H1 (cell line): ENCODE measurements at regions not wholly inside any gene's neighbourhood (a gene's known extent, or its start where the extent isn't known, plus 50 kb on each side); places are given as distances from the start of the nearest gene placed in this dataset.

Experiments used
- CTCF ChIA-PET: fragments of 300-600 bp; sonication (Branson Sonifier 250); formaldehyde crosslinking; loops from one replicate; lab custom pipeline; 2021; ENCODE audit not compliant: partially characterized antibody; lab: Charles Lee
- POLR2A ChIA-PET: fragments of 300-600 bp; sonication (Branson Sonifier 250); formaldehyde crosslinking; loops from one replicate; lab custom pipeline; 2021; ENCODE audit warnings: inconsistent platforms; ENCODE audit not compliant: partially characterized antibody; lab: Charles Lee
- DNase-seq, 2 experiments: peaks; one replicate each; pipeline versions ENCODE4 v3.0.0 to v3.0.0-alpha.2; 2010 to 2022; ENCODE audit warnings: low spot score in 2 of 2, low read depth in 1 of 2, mixed read lengths in 1 of 2
- FAIRE-seq: peaks from 2 replicates; lab custom pipeline; 2011; peaks lifted over from hg19 to GRCh38; lab: Jason Lieb, UNC
- H2AFZ ChIP-seq: 2 replicates; pipeline ENCODE4 v1.8.1; 2012; ENCODE audit warnings: low read length, inconsistent platforms
- H2AK5ac ChIP-seq: 2 replicates; pipeline ENCODE4 v1.6.1; 2013; ENCODE audit warnings: low read depth, low read length
- H2BK120ac ChIP-seq: replicated peaks from 2 replicates; pipeline ENCODE3; 2013; ENCODE audit warnings: low read depth, low read length, inconsistent platforms
- H2BK12ac ChIP-seq: 2 replicates; pipeline ENCODE4 v1.6.1; 2013; ENCODE audit warnings: low read depth, low read length
- H2BK15ac ChIP-seq: 2 replicates; pipeline ENCODE4 v1.6.1; 2013; ENCODE audit warnings: low read length
- H2BK20ac ChIP-seq: 2 replicates; pipeline ENCODE4 v1.6.1; 2013; ENCODE audit warnings: low read length
- H2BK5ac ChIP-seq: 2 replicates; pipeline ENCODE4 v1.6.1; 2013; ENCODE audit warnings: low read depth, low read length
- H3K14ac ChIP-seq: 2 replicates; pipeline ENCODE4 v1.6.1; 2013; ENCODE audit warnings: inconsistent platforms; ENCODE audit not compliant: insufficient read length
- H3K18ac ChIP-seq: 2 replicates; pipeline ENCODE4 v1.6.1; 2013; ENCODE audit warnings: low read length; ENCODE audit errors: extremely low read depth
- H3K23ac ChIP-seq: 2 replicates; pipeline ENCODE4 v1.6.1; 2013; ENCODE audit warnings: inconsistent platforms; ENCODE audit not compliant: insufficient read length
- H3K23me2 ChIP-seq: 2 replicates; pipeline ENCODE4 v1.6.1; 2013; ENCODE audit warnings: low read depth, low read length
- H3K27ac ChIP-seq: 2 replicates; pipeline ENCODE4 v1.6.1; 2011; ENCODE audit warnings: low read depth, low read length, inconsistent platforms
- H3K27me3 ChIP-seq, 4 experiments: replicated peaks in 1 of 4; 1 replicate in 1 of 4; 2 replicates in 3 of 4; pipeline versions ENCODE4 v1.6.1 to v1.8.1; 2011 to 2013; ENCODE audit warnings: low read length in 3 of 4, mild to moderate bottlenecking in 3 of 4, inconsistent platforms in 2 of 4, mixed read lengths in 2 of 4, moderate library complexity in 1 of 4; ENCODE audit not compliant: control insufficient read depth in 3 of 4, insufficient read depth in 3 of 4; ENCODE audit errors: extremely low read depth in 1 of 4
- H3K36me3 ChIP-seq, 4 experiments: 2 replicates each; pipeline versions ENCODE4 v1.6.1 to v1.8.1; 2011 to 2013; ENCODE audit warnings: mild to moderate bottlenecking in 4 of 4, low read length in 3 of 4, moderate library complexity in 2 of 4, control low read depth in 1 of 4, inconsistent platforms in 1 of 4; ENCODE audit not compliant: insufficient read depth in 4 of 4, control insufficient read depth in 2 of 4
- H3K4ac ChIP-seq: replicated peaks from 2 replicates; pipeline ENCODE3; 2013; ENCODE audit warnings: low read length, low read depth, mixed read lengths, inconsistent platforms; ENCODE audit not compliant: insufficient read length
- H3K4me1 ChIP-seq, 4 experiments: replicated peaks in 1 of 4; 1 replicate in 1 of 4; 2 replicates in 3 of 4; pipeline versions ENCODE4 v1.6.1 to v1.8.1; 2011 to 2013; ENCODE audit warnings: low read length in 3 of 4, inconsistent platforms in 2 of 4, mixed read lengths in 1 of 4; ENCODE audit not compliant: insufficient read depth in 4 of 4, control insufficient read depth in 3 of 4
- H3K4me2 ChIP-seq, 2 experiments: 2 replicates each; pipeline versions ENCODE4 v1.6.1 to v1.8.1; 2011 to 2013; ENCODE audit warnings: low read depth in 2 of 2, low read length in 2 of 2, control low read depth in 1 of 2, inconsistent platforms in 1 of 2, mild to moderate bottlenecking in 1 of 2; ENCODE audit not compliant: insufficient read depth in 1 of 2
- H3K4me3 ChIP-seq, 4 experiments: fragments of 200-600, 300-600 bp in 1 of 4; sonication (generic), shearing (Covaris generic), sonication (Bioruptor Twin) in 1 of 4; 2 replicates each; pipeline versions ENCODE4 v1.5.1 to v1.8.1; 2011 to 2016; ENCODE audit warnings: low read length in 4 of 4, low read depth in 3 of 4, control low read depth in 2 of 4, inconsistent platforms in 2 of 4, mild to moderate bottlenecking in 2 of 4, mixed read lengths in 1 of 4, moderate library complexity in 1 of 4; ENCODE audit not compliant: insufficient read depth in 2 of 4; ENCODE audit errors: extremely low read depth in 1 of 4
- H3K56ac ChIP-seq: replicated peaks from 2 replicates; pipeline ENCODE3; 2013; ENCODE audit warnings: low read depth, mild to moderate bottlenecking, mixed read lengths, low read length, inconsistent platforms; ENCODE audit not compliant: insufficient read length
- H3K79me1 ChIP-seq: 2 replicates; pipeline ENCODE4 v1.6.1; 2013; ENCODE audit warnings: low read depth, low read length, control low read depth
- H3K79me2 ChIP-seq, 2 experiments: 2 replicates each; pipeline versions ENCODE4 v1.6.1 to v1.8.1; 2012 to 2013; ENCODE audit warnings: low read length in 2 of 2, mild to moderate bottlenecking in 2 of 2, inconsistent platforms in 1 of 2; ENCODE audit not compliant: insufficient read depth in 2 of 2, control insufficient read depth in 1 of 2
- H3K9ac ChIP-seq, 4 experiments: replicated peaks in 1 of 4; 1 replicate in 1 of 4; 2 replicates in 3 of 4; pipeline versions ENCODE4 v1.6.1 to v1.8.1; 2011 to 2013; ENCODE audit warnings: low read depth in 3 of 4, low read length in 3 of 4, control low read depth in 2 of 4, mild to moderate bottlenecking in 2 of 4, moderate library complexity in 2 of 4, inconsistent platforms in 1 of 4; ENCODE audit errors: extremely low read depth in 1 of 4
- H3K9me3 ChIP-seq, 2 experiments: 2 replicates each; pipeline versions ENCODE4 v1.6.1 to v1.8.1; 2012 to 2013; ENCODE audit warnings: mild to moderate bottlenecking in 2 of 2, moderate library complexity in 2 of 2, control low read depth in 1 of 2, inconsistent platforms in 1 of 2, low read depth in 1 of 2, low read length in 1 of 2, mixed read lengths in 1 of 2; ENCODE audit not compliant: insufficient read depth in 2 of 2
- H4K20me1 ChIP-seq, 2 experiments: replicated peaks in 1 of 2; 2 replicates each; pipeline versions ENCODE3 to v1.8.1; 2011 to 2013; ENCODE audit warnings: inconsistent platforms in 2 of 2, low read length in 2 of 2, mild to moderate bottlenecking in 1 of 2; ENCODE audit not compliant: insufficient read depth in 2 of 2, control insufficient read depth in 1 of 2
- H4K5ac ChIP-seq: 2 replicates; pipeline ENCODE4 v1.6.1; 2013; ENCODE audit warnings: low read length, low read depth, mixed read lengths, inconsistent platforms; ENCODE audit not compliant: insufficient read length
- H4K8ac ChIP-seq: 2 replicates; pipeline ENCODE4 v1.8.0; 2013; ENCODE audit warnings: mild to moderate bottlenecking, moderate library complexity, low read length, inconsistent platforms; ENCODE audit not compliant: insufficient read depth; ENCODE audit errors: extremely low read depth
- H4K91ac ChIP-seq: replicated peaks from 2 replicates; pipeline ENCODE3; 2013; ENCODE audit warnings: low read length, mixed read lengths, inconsistent platforms; ENCODE audit not compliant: insufficient read length
- CREB1 ChIP-seq: IDR thresholded peaks from 2 replicates; pipeline ENCODE4 v1.6.1; 2012; ENCODE audit warnings: inconsistent platforms
- CTBP2 ChIP-seq: IDR thresholded peaks from 2 replicates; pipeline ENCODE4 v1.7.0; 2011; ENCODE audit warnings: borderline replicate concordance, mild to moderate bottlenecking, moderate library complexity, mixed read lengths, low read length; ENCODE audit not compliant: insufficient read depth, insufficient read length
- EGR1 ChIP-seq: IDR thresholded peaks from 2 replicates; pipeline ENCODE4 v1.6.1; 2011; ENCODE audit warnings: low read depth, low read length, borderline replicate concordance
- PHF8 ChIP-seq: fragments of 200-600 bp; sonication (generic); conservative IDR thresholded peaks from 2 replicates; pipeline ENCODE4 v1.7.1; 2012; ENCODE audit warnings: low read depth, mild to moderate bottlenecking, inconsistent platforms, low read length, moderate library complexity
- POLR2AphosphoS5 ChIP-seq: IDR thresholded peaks from 2 replicates; pipeline ENCODE4 v1.6.1; 2011; ENCODE audit warnings: low read depth, low read length
- RFX5 ChIP-seq: IDR thresholded peaks from 2 replicates; pipeline ENCODE4 v1.6.1; 2011; ENCODE audit warnings: low read depth, low read length, improper control_type of control experiment, borderline replicate concordance
- SP2 ChIP-seq: IDR thresholded peaks from 2 replicates; pipeline ENCODE4 v1.6.1; 2012; ENCODE audit warnings: mild to moderate bottlenecking, low read length, inconsistent platforms
- TAF1 ChIP-seq: IDR thresholded peaks from 2 replicates; pipeline ENCODE4 v1.6.1; 2011; ENCODE audit warnings: mild to moderate bottlenecking, low read depth, low read length
- WGBS, 2 experiments: shearing (Covaris generic) in 1 of 2; methylation state at CpG; one replicate each; pipeline versions ENCODE4 v1.1.6 to v1.1.7; 2013 to 2015; ENCODE audit warnings: low lambda C conversion rate in 2 of 2, mixed read lengths in 2 of 2, inconsistent platforms in 1 of 2, low coverage in 1 of 2, missing lambda C conversion rate in 1 of 2; ENCODE audit not compliant: insufficient replicate concordance in 2 of 2, insufficient coverage in 1 of 2, insufficient read length in 1 of 2; ENCODE audit errors: extremely low coverage in 1 of 2, missing lambda C conversion rate in 1 of 2; 5-methylcytosine and 5-hydroxymethylcytosine counted together
- TF ChIP-seq, protein P1 (sequence below), 3 experiments: IDR thresholded peaks; 1 replicate in 2 of 3; 2 replicates in 1 of 3; pipeline versions ENCODE4 v1.5.1 to v1.6.1; 2011; ENCODE audit warnings: low read length in 3 of 3, mild to moderate bottlenecking in 3 of 3, inconsistent platforms in 2 of 3, low read depth in 1 of 3, moderate library complexity in 1 of 3; ENCODE audit not compliant: insufficient read depth in 1 of 3; ENCODE audit errors: control extremely low read depth in 1 of 3
- TF ChIP-seq, protein P2 (sequence below): IDR thresholded peaks from 2 replicates; pipeline ENCODE4 v1.6.1; 2011; ENCODE audit warnings: low read depth, mild to moderate bottlenecking, low read length; ENCODE audit not compliant: insufficient read depth
- TF ChIP-seq, protein P3 (sequence below): IDR thresholded peaks from 2 replicates; pipeline ENCODE4 v1.6.1; 2011; ENCODE audit warnings: low read length, improper control_type of control experiment

DNA sequence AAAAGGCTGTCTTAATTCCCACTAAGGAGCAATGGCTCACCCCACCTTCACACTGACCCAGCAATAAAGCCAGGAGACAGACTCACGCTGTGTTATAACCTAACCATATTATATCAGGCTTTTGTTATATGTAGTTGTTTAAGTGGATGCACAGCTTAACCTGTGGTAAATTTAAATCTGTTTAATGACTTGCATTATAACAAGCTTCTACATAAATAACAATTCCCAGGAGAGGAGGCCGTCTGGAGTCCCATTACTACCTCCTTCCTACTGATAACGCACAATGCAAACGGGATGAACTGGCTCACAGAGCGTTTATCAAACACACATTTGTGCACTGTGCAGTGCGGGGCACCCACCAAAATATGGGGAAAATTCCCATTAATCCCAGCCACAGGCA, 102.1 kb upstream of the MGMT start:
- Histone ChIP-seq H3K14ac (no peak overlapping the region), H3K4me3 (no peak overlapping the region), H3K27ac (no peak overlapping the region), H3K23ac (no peak overlapping the region), H3K23me2 (no peaks in the 10 kb centered on the region), H3K79me2 (no peaks in the 10 kb centered on the region), H3K4ac (no peak overlapping the region), H3K18ac (no peak overlapping the region), H3K79me1 (no peaks in the 10 kb centered on the region), H4K20me1 (no peaks in the 10 kb centered on the region), H4K91ac (no peak overlapping the region), H3K56ac (no peak overlapping the region), H3K4me1 (no peaks in the 10 kb centered on the region), H2BK120ac (no peak overlapping the region), H4K5ac (no peak overlapping the region), H4K8ac (no peak overlapping the region), H3K9me3 (no peaks in the 10 kb centered on the region), H2BK20ac (no peak overlapping the region), H2AFZ (no peak overlapping the region), H2BK12ac (no peak overlapping the region), H3K9ac (no peak overlapping the region), H2BK15ac (no peak overlapping the region), H2BK5ac (no peak overlapping the region), H3K27me3 (no peaks in the 10 kb centered on the region), H3K4me2 (no peak overlapping the region), H2AK5ac (no peak overlapping the region), H3K36me3 (no peaks in the 10 kb centered on the region)
- 98% methylated on average over 6 of the region's 6 CpGs; no CpG with 5 or more reads in 1 of the 2 experiments for WGBS, 2 experiments
- ChIA-PET POLR2A (no interaction called here), CTCF (interaction anchor here (1.1 kb wide), 1 partner anchor 404 kb away, joined by 3 read pairs; no protein-coding TSS in a partner anchor)
- no peak for FAIRE-seq
- no peak for DNase-seq
- TF ChIP-seq, protein P1, sequence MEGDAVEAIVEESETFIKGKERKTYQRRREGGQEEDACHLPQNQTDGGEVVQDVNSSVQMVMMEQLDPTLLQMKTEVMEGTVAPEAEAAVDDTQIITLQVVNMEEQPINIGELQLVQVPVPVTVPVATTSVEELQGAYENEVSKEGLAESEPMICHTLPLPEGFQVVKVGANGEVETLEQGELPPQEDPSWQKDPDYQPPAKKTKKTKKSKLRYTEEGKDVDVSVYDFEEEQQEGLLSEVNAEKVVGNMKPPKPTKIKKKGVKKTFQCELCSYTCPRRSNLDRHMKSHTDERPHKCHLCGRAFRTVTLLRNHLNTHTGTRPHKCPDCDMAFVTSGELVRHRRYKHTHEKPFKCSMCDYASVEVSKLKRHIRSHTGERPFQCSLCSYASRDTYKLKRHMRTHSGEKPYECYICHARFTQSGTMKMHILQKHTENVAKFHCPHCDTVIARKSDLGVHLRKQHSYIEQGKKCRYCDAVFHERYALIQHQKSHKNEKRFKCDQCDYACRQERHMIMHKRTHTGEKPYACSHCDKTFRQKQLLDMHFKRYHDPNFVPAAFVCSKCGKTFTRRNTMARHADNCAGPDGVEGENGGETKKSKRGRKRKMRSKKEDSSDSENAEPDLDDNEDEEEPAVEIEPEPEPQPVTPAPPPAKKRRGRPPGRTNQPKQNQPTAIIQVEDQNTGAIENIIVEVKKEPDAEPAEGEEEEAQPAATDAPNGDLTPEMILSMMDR (IDR thresholded peaks at IDR 0.05; ENCODE audit: control extremely low read depth in 1 of 3, insufficient read depth in 1 of 3, low read depth in 1 of 3, low read length in 3 of 3) = no peak
- no peak for TF ChIP-seq PHF8
- TF ChIP-seq, protein P2, sequence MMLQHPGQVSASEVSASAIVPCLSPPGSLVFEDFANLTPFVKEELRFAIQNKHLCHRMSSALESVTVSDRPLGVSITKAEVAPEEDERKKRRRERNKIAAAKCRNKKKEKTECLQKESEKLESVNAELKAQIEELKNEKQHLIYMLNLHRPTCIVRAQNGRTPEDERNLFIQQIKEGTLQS = no peak
- no peak for TF ChIP-seq CTBP2
- TF ChIP-seq CREB1 = no peak
- TF ChIP-seq SP2 = no peak
- no peak for TF ChIP-seq POLR2AphosphoS5
- TF ChIP-seq, protein P3, sequence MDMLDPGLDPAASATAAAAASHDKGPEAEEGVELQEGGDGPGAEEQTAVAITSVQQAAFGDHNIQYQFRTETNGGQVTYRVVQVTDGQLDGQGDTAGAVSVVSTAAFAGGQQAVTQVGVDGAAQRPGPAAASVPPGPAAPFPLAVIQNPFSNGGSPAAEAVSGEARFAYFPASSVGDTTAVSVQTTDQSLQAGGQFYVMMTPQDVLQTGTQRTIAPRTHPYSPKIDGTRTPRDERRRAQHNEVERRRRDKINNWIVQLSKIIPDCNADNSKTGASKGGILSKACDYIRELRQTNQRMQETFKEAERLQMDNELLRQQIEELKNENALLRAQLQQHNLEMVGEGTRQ = no peak
- TF ChIP-seq RFX5 = no peak
- TF ChIP-seq TAF1 = no peak
- no peak for TF ChIP-seq EGR1
